Daoy (cell line): ENCODE measurements at regions not wholly inside any gene's neighbourhood (a gene's known extent, or its start where the extent isn't known, plus 50 kb on each side); places are given as distances from the start of the nearest gene placed in this dataset.
A peak's percentile ranks its signal among the peaks of the same experiment; 100 is the strongest.
"Not testable (repeated sequence)": the region's sequence is repeated elsewhere in the genome, so short reads cannot be mapped to it uniquely, and the experiment has no call there.

Experiments
- DNase-seq: peaks from one replicate; pipeline ENCODE4 v3.0.0-alpha.2; 2015; ENCODE audit warnings: low read depth

GRCh38 chr4:149986917-149987316 lies 91.3 kb upstream of the DCLK2 start:
- no peak for DNase-seq

- no peak for DNase-seq
Measured at GRCh38 chr4:149987330-149988086, 90.7 kb upstream of the DCLK2 start.

DNA sequence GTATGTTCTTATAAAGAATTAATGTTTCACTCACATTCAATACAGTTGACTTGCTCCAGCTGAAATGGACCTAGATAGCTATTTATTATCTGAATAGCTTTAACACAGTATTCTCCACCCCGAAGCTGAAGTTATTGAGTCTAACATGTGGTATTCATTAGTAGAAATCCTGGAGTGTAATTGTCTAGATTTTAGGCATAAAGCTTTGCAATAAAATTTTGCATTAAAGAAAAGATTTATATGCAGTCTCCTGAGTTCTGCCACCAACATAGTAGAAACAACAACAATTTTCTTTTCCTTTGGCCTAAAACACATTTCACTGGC lies 90.2 kb upstream of the DCLK2 start:
- no peak for DNase-seq

DNA sequence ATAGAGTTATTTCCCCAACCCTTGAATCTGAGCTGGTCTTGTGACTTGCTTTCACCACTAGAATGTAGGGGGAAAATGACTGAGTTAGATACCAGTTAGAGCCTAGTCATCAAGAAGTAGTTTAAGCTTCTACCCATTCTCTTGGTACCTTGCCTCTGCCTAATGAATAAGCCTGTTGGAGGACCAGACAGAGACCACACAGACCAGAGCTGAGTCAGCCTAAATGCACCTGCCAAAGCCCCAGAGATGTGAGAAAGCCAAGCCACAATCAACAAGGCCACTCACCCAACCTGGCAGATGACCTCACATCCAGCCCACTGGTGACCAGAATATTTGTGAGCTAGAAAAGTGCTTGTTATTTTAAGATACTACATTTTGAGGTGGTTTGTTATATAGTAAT lies 85.2 kb upstream of the DCLK2 start:
- DNase-seq = peak; percentile 18

GRCh38 chr4:149995134-149995756 lies 83.0 kb upstream of the DCLK2 start:
- no peak for DNase-seq

DNA sequence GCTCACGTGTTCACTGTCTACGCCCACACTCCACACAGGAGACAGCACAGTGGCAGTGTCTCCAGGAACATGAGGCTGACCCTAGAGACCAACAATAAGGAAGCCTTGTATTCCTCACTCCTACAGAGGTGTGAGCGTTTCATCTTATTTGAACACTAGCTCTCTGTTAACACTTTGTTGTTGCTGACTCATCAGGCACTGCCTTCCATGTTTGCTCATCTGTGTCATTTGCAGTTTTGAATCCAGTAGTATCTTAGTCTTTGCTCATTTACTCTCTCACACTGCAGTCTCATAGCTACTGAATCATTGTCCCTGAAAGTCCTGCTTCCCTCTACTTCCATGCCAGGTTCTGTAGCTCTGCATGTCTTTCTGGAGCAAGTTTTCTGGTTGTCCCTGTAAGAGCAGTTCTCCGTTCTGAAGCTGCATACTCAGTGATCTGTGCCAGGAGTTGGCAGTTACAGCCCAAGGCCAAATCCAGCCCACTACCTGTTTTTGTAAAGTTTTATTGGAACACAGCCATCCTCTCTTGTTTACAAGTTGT lies 80.3 kb upstream of the DCLK2 start:
- peak; percentile 27 for DNase-seq

DNA sequence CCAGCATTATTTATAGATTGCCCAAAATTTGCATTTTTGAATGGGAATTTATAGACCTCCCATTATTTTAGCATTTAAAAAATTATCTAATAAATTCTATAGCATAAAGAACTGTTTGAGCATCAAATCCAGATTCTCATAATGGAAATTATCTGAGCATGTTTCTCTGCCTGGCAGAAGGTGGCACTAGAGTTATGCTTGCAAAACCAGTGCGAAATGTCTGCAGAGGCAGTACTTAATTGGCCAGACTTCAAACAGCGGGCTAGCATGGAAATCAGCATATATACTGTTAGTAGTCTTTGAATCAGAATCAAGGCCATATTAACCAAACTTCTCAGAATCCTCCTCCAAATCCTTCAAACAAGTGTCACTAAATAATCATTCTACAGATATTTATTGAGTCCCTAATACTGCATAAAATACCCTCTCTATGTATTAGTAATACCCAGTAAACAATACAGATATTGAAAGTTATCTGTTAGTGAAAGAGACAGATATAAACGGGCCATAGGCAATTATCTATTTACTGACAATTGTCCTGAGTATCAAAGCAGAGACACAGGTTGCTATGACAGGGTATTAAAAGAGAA lies 78.7 kb upstream of the DCLK2 start:
- DNase-seq = peak; percentile 54

- no peak for DNase-seq
Measured at GRCh38 chr4:150001815-150002214, 76.4 kb upstream of the DCLK2 start.

GRCh38 chr4:150002561-150002960 lies 75.7 kb upstream of the DCLK2 start:
- DNase-seq = no peak

DNA sequence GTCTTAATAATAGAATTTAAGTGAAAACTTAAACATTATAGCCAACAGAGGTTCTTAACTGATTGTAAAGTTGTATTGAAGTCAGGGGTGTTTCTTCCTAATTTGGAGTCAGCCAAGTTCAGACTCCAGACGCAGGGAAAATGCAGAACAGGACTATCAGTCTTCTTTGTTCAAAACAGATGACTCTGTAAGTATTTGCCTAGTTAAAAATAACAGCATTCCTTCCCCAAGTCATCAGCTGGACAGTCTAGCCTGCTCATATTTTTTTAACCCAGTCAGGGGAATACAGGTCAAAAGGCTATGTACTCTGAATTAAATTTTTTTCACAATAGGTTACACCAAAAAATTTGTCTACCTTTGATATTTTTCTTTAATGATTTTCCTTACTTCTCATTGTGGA lies 73.8 kb upstream of the DCLK2 start:
- DNase-seq = peak; percentile 5

DNA sequence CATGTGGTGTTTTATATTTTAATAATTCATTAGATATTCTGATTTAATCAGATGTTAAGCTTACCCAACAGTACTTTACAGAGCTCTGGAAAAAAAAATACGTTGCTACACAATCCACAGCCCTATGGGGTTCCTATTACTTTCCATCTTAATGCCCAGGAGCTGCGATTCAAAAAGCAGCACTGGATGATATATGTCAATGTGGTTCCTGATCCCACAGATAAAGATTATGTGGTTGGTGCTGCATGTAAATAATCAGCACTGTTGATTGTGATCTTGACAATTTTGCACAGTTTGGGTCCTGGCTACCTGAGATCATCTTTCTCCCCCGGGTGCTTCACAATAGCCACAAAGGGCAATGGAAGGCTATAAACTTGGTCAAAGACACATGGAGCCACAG lies 72.7 kb upstream of the DCLK2 start:
- peak; percentile 17 for DNase-seq

GRCh38 chr4:150006197-150006596 lies 72.0 kb upstream of the DCLK2 start:
- no peak for DNase-seq

DNA sequence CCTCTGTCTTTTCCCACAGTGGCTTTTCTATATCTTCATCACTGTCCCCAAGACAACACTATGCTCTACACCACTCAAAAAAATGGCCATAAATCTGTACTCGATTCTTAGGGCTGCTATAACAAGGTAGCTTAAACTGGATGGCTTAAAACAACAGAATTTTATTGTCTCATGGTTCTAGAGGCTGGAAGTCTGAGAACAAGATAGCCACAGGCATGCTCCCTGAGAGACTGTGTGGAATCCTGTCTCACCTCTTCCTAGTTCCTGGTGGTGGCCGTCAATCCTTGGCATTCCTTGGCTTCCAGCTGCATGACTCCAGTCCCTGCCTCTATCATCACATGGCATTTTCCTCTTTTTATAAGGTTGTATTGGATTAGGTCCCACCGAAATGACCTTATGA lies 70.7 kb upstream of the DCLK2 start:
- DNase-seq = peak; percentile 58

DNA sequence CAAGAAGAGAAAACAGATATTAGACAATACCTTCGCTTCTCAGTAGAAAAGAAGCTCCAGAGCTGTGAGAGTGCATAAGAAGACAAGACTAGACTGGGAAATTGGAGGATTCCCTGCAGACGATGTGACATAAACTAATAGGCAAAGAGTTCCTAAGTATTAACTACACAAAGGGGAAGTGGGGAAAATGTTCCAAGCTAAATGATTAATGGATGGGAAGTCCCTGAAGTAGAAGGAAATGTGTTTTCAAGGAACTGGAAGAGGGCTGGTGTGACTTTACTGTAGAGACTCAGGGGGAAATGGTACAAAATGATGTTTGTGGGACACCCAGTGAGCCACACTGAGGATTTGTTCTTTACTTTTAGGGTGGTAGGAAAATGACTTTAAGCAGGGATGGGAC lies 69.7 kb upstream of the DCLK2 start:
- DNase-seq = no peak

DNA sequence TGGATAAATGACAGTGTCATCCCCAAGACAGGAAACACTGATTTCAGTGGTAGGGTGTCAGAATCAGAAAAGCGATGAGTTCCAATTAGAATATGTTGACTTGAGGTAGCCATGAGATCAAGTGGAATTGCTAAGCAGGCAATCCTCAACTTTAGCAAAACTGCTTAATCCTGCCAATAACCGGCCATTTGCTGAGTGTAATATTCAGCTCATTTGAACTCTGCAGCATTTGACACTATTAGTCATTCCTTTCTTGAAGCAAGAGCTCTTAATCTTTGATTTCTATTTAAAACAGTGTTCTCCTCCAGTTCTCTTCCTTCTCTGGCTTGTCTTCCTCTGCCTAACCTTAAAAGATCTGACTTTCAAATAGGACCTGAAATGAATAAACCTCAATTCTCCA lies 68.7 kb upstream of the DCLK2 start:
- no peak for DNase-seq

DNA sequence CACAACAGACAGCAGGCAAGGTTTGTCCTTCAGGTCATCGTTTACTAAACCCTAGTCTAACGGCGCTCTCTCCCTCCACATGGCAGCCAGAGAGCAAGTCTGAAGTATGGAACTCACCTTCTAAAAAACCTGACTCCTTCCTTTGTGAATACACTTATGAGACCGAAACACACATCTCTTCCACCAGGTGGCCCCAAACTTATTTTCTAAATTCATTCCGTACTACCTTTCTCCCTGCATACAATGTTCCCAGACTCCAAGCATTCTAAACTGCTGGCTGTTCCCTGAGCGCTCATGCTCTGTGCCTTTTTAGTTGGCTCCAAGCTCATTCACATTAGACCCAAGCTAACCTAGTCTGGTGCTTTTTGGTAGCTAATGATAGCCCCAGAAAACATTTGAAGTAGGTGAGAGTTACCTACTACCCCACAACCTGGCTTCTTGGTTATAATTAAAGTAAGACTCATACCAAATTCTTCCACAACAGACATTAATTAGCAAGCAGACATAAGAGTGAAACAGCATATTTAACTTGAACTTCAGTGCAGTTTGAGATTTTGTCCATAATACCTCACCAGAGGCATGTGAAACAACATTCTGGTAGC lies 67.6 kb upstream of the DCLK2 start:
- DNase-seq = peak; percentile 58

GRCh38 chr4:150012851-150013360 lies 65.3 kb upstream of the DCLK2 start:
- DNase-seq = no peak

- DNase-seq = not testable (repeated sequence)
Measured at GRCh38 chr4:150015910-150016309, 62.3 kb upstream of the DCLK2 start.

GRCh38 chr4:150016621-150017020 lies 61.6 kb upstream of the DCLK2 start:
- DNase-seq = not testable (repeated sequence)

DNA sequence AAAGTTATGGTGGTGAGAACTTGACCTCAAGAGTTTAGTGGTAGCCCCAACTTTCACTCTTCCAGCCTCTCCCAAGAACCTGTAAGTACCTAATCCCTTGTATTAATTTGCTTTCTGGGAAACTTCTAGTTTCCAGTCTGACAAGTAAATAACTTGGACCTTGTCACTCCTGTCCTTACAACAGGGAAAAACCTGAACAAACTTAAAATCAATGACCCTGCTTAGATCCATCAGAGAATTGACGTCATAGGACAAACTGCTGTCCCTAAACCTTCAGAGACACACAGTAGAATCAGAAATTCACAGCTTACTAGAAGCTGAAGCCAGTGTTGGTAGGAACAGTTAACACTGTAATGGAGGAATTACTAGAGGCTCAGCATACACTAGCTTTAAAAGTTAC lies 60.0 kb upstream of the DCLK2 start:
- no peak for DNase-seq

DNA sequence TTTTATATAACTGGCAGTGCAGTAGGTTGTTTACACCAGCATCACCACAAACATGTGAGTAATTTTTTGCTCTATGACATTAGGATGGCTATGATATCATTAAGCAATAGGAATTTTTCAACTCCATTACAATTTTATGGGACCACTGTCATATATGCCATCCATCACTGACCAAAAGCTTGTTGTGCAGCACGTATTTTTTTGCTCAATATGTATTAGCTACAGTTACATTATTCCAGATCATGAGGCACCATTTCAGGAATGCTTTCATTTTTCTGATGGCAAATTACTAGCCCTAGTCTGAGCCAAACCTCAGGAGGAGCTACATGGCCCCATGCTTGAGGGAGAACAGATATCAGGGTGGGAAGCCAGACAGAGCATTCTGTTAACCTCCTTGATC lies 56.8 kb upstream of the DCLK2 start:
- DNase-seq = no peak

DNA sequence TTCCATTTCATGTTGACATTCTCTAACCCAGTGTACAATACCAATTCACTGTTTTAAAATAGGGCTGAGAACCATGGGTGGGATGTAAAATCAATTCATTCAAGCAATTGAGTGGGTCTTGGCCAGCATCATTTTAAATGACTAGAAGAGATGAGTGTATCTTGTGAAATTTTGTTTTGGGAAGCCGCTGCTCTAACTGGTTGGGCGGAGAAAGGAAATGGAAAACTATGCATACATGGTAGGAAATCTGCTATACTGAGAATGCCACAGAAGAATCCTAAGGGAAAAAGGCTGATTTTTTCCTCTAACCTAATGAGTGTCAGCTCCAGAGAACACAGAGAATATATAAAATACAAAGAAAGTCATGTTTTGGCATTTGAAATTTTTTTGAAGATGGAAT lies 54.8 kb upstream of the DCLK2 start:
- DNase-seq = no peak

DNA sequence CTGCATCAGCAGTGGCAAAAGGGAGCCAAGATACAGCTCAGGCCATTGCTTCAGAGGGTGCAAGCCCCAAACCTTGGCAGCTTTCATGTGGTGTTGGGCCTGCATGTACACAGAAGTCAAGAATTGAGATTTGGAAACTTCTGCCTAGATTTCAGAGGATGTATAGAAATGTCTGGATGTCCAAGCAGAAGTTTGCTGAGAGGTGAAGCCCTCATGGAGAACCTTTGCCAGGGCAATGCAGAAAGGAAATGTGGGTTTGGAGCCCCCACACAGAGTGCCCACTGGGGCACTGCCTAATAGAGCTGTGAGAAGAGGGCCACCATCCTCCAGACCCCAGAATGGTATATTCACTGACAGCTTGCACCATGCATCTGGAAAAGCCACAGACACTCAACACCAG lies 51.3 kb upstream of the DCLK2 start:
- not testable (repeated sequence) for DNase-seq
